GM10266 (cell line): ENCODE measurements at regions not wholly inside any gene's neighbourhood (a gene's known extent, or its start where the extent isn't known, plus 50 kb on each side); places are given as distances from the start of the nearest gene placed in this dataset.

Experiments used
- DNase-seq: peaks from one replicate; pipeline ENCODE4 v3.0.0; 2012; ENCODE audit errors: extremely low spot score
- CTCF ChIP-seq: IDR thresholded peaks from 2 replicates; pipeline ENCODE4 v1.5.1; 2012; ENCODE audit warnings: mild to moderate bottlenecking, low read depth; ENCODE audit not compliant: control insufficient read depth, insufficient read depth; ENCODE audit errors: missing control alignments

GRCh38 chr1:36702963-36703362, 220.2 kb upstream of the CSF3R start:
- no peak for TF ChIP-seq CTCF
- no peak for DNase-seq

GRCh38 chr1:36699113-36699911, 216.6 kb upstream of the CSF3R start:
- no peak for DNase-seq
- TF ChIP-seq CTCF = no peak

GRCh38 chr1:36697836-36698605, 215.3 kb upstream of the CSF3R start:
- DNase-seq = no peak
- no peak for TF ChIP-seq CTCF

GRCh38 chr1:36696261-36696940, 213.7 kb upstream of the CSF3R start:
- no peak for DNase-seq
- TF ChIP-seq CTCF = no peak

GRCh38 chr1:36693603-36694002, 210.9 kb upstream of the CSF3R start:
- TF ChIP-seq CTCF = no peak
- DNase-seq = no peak

- TF ChIP-seq CTCF = no peak
- no peak for DNase-seq
Observed at GRCh38 chr1:36693161-36693525, 210.4 kb upstream of the CSF3R start.

GRCh38 chr1:36692465-36693160, 209.9 kb upstream of the CSF3R start:
- no peak for TF ChIP-seq CTCF
- no peak for DNase-seq
